DOHH2 (cell line): ENCODE measurements at regions not wholly inside any gene's neighbourhood (a gene's known extent, or its start where the extent isn't known, plus 50 kb on each side); places are given as distances from the start of the nearest gene placed in this dataset.

Experiments
- H3F3A ChIP-seq: fragments of 200-600 bp; sonication (generic), shearing (Covaris generic); 2 replicates; pipeline ENCODE4 v1.6.0; 2016; ENCODE audit warnings: antibody characterized with exemption, mild to moderate bottlenecking; ENCODE audit not compliant: control insufficient read depth, insufficient read depth
- H3K27ac ChIP-seq: fragments of 200-600 bp; sonication (generic); 2 replicates; pipeline ENCODE4 v1.5.1; 2014; ENCODE audit warnings: low read depth, mild to moderate bottlenecking, low read length, moderate library complexity
- H3K27me3 ChIP-seq: fragments of 200-600 bp; sonication (generic); 2 replicates; pipeline ENCODE4 v1.6.1; 2014; ENCODE audit warnings: mild to moderate bottlenecking, low read length, mixed read lengths; ENCODE audit not compliant: control insufficient read depth
- H3K36me3 ChIP-seq: fragments of 200-600 bp; sonication (generic); 2 replicates; pipeline ENCODE4 v1.6.1; 2014; ENCODE audit warnings: mild to moderate bottlenecking, low read length, moderate library complexity, mixed read lengths; ENCODE audit not compliant: control insufficient read depth
- H3K4me1 ChIP-seq: fragments of 200-600 bp; sonication (generic); 2 replicates; pipeline ENCODE4 v1.6.1; 2014; ENCODE audit warnings: mild to moderate bottlenecking, low read length, mixed read lengths; ENCODE audit not compliant: control insufficient read depth
- H3K4me2 ChIP-seq: fragments of 200-600 bp; sonication (generic); 2 replicates; pipeline ENCODE4 v1.6.0; 2014; ENCODE audit warnings: mild to moderate bottlenecking, low read length, moderate library complexity
- H3K4me3 ChIP-seq: fragments of 200-600 bp; sonication (generic); 2 replicates; pipeline ENCODE4 v1.5.1; 2014; ENCODE audit warnings: mild to moderate bottlenecking, low read length, mixed read lengths
- H3K79me2 ChIP-seq: fragments of 200-600 bp; sonication (generic); 2 replicates; pipeline ENCODE4 v1.6.1; 2014; ENCODE audit warnings: mild to moderate bottlenecking, low read length, mixed read lengths; ENCODE audit not compliant: control insufficient read depth
- H3K9me2 ChIP-seq: fragments of 200-600 bp; sonication (generic); replicated peaks from 2 replicates; pipeline ENCODE4 v1.6.1; 2014; ENCODE audit warnings: mild to moderate bottlenecking, low read length, mixed read lengths; ENCODE audit not compliant: control insufficient read depth
- H3K9me3 ChIP-seq: fragments of 200-600 bp; sonication (generic); 2 replicates; pipeline ENCODE4 v1.6.1; 2014; ENCODE audit warnings: antibody characterized with exemption, low read length, mixed read lengths; ENCODE audit not compliant: control insufficient read depth, insufficient read depth
- H4K20me1 ChIP-seq: fragments of 200-600 bp; sonication (generic); 2 replicates; pipeline ENCODE4 v1.6.0; 2014; ENCODE audit warnings: low read depth, mild to moderate bottlenecking, antibody characterized with exemption, low read length, moderate library complexity; ENCODE audit not compliant: control insufficient read depth, insufficient read depth
- CTCF ChIP-seq: fragments of 200-600 bp; sonication (generic); IDR thresholded peaks from one replicate; pipeline ENCODE4 v1.5.1; 2014; ENCODE audit warnings: antibody characterized with exemption, mild to moderate bottlenecking, low read depth, low read length; ENCODE audit not compliant: poor library complexity, severe bottlenecking
- EZH2phosphoT487 ChIP-seq: fragments of 200-600 bp; sonication (generic); IDR thresholded peaks from 2 replicates; pipeline ENCODE4 v1.6.1; 2017; ENCODE audit warnings: borderline replicate concordance, mild to moderate bottlenecking, antibody characterized with exemption, low read length, moderate library complexity, mixed read lengths

GRCh38 chr13:106911020-106911419 lies 343.1 kb upstream of the ARGLU1 start:
- Histone ChIP-seq H3K4me1 (no peaks in the 10 kb centered on the region), H3K27me3 (no peaks in the 10 kb centered on the region; the same call in none of the 2 replicates), H4K20me1 (no peaks in the 10 kb centered on the region), H3K79me2 (no peaks in the 10 kb centered on the region), H3F3A (no peaks in the 10 kb centered on the region), H3K9me3 (no peaks in the 10 kb centered on the region), H3K27ac (no peak overlapping the region), H3K36me3 (no peaks in the 10 kb centered on the region), H3K4me2 (no peak overlapping the region), H3K4me3 (no peak overlapping the region), H3K9me2 (no peaks in the 10 kb centered on the region)
- TF ChIP-seq CTCF (no peak), EZH2phosphoT487 (no peak)

- Histone ChIP-seq H3K27me3 (no peaks in the 10 kb centered on the region; the same call in 1 of the 2 replicates), H3K9me3 (no peaks in the 10 kb centered on the region), H3K4me3 (no peak overlapping the region), H3K27ac (no peak overlapping the region), H4K20me1 (no peaks in the 10 kb centered on the region), H3K9me2 (no peaks in the 10 kb centered on the region), H3K4me2 (no peak overlapping the region), H3K79me2 (no peaks in the 10 kb centered on the region), H3K4me1 (no peaks in the 10 kb centered on the region), H3K36me3 (no peaks in the 10 kb centered on the region), H3F3A (no peaks in the 10 kb centered on the region)
- TF ChIP-seq EZH2phosphoT487 (no peak), CTCF (no peak)
These were observed 338.6 kb upstream of the ARGLU1 start for GRCh38 chr13:106906426-106906996.

GRCh38 chr13:106905380-106906162 lies 337.6 kb upstream of the ARGLU1 start:
- Histone ChIP-seq H3K27ac (no peak overlapping the region), H3K9me3 (no peaks in the 10 kb centered on the region), H3K4me1 (no peaks in the 10 kb centered on the region), H3K4me2 (no peak overlapping the region), H3K79me2 (no peaks in the 10 kb centered on the region), H3K36me3 (no peaks in the 10 kb centered on the region), H3K9me2 (no peaks in the 10 kb centered on the region), H3K27me3 (no peaks in the 10 kb centered on the region; the same call in 1 of the 2 replicates), H3K4me3 (no peak overlapping the region), H4K20me1 (no peaks in the 10 kb centered on the region), H3F3A (no peaks in the 10 kb centered on the region)
- TF ChIP-seq CTCF = no peak
- no peak for TF ChIP-seq EZH2phosphoT487
